ENCODE measurements at regions not wholly inside any gene's neighbourhood (a gene's known extent, or its start where the extent isn't known, plus 50 kb on each side); places are given as distances from the start of the nearest gene placed in this dataset.
"Not testable (repeated sequence)": the region's sequence is repeated elsewhere in the genome, so short reads cannot be mapped to it uniquely, and the experiment has no call there.

- no peak overlapping the region for H2AK5ac ChIP-seq (ENCODE audit: low read length)
- no peak overlapping the region for H2BK5ac ChIP-seq (ENCODE audit: low read length)
- no peaks in the 10 kb centered on the region for H3K27me3 ChIP-seq (ENCODE audit: insufficient read depth, low read length, poor library complexity)
- DNase-seq, result no peak
- no peak overlapping the region for H2BK120ac ChIP-seq (ENCODE audit: low read depth, low read length)
- H3K4ac ChIP-seq (ENCODE audit: low read depth, low read length), result no peak overlapping the region
- no peak overlapping the region for H4K5ac ChIP-seq (ENCODE audit: low read length)
- H3K79me1 ChIP-seq (ENCODE audit: low read length), result no peaks in the 10 kb centered on the region
- no peak overlapping the region for H2BK15ac ChIP-seq (replicated peaks; ENCODE audit: low read depth)
- H3K56ac ChIP-seq (ENCODE audit: low read length), result no peak overlapping the region
- WGBS (ENCODE audit: extremely low coverage, insufficient coverage, low lambda C conversion rate), result no CpG with 5 or more reads among the region's 4 CpGs
- no peak overlapping the region for H3K4me2 ChIP-seq (ENCODE audit: low read length)
- H3K23ac ChIP-seq (ENCODE audit: low read length), result no peak overlapping the region
- no peak overlapping the region for H3K27ac ChIP-seq (ENCODE audit: low read depth, low read length)
- H4K8ac ChIP-seq (ENCODE audit: low read depth, low read length), result no peak overlapping the region
- no peak overlapping the region for H3K9ac ChIP-seq (ENCODE audit: low read length)
- H3K4me1 ChIP-seq (ENCODE audit: control insufficient read depth, low read depth, low read length), result no peaks in the 10 kb centered on the region
- no peaks in the 10 kb centered on the region for H3K36me3 ChIP-seq (ENCODE audit: control insufficient read depth, insufficient read depth, low read length)
- H3K18ac ChIP-seq (ENCODE audit: low read length), result no peak overlapping the region
- no peaks in the 10 kb centered on the region for H3K79me2 ChIP-seq (ENCODE audit: control insufficient read depth, insufficient read depth, low read length)
- H3K4me3 ChIP-seq (ENCODE audit: low read length), result no peak overlapping the region
Measured at GRCh38 chr18:59800897-59801296, 98.9 kb upstream of the PMAIP1 start.

- no peak overlapping the region for H3K4me3 ChIP-seq (ENCODE audit: low read length)
- no peaks in the 10 kb centered on the region for H3K79me2 ChIP-seq (ENCODE audit: control insufficient read depth, insufficient read depth, low read length)
- H2BK15ac ChIP-seq (replicated peaks; ENCODE audit: low read depth), result no peak overlapping the region
- H3K4me2 ChIP-seq (ENCODE audit: low read length), result no peak overlapping the region
- H3K4me1 ChIP-seq (ENCODE audit: control insufficient read depth, low read depth, low read length), result no peaks in the 10 kb centered on the region
- no peaks in the 10 kb centered on the region for H3K36me3 ChIP-seq (ENCODE audit: control insufficient read depth, insufficient read depth, low read length)
- no peak overlapping the region for H2BK5ac ChIP-seq (ENCODE audit: low read length)
- H4K8ac ChIP-seq (ENCODE audit: low read depth, low read length), result no peak overlapping the region
- no peak overlapping the region for H3K18ac ChIP-seq (ENCODE audit: low read length)
- no peak overlapping the region for H3K4ac ChIP-seq (ENCODE audit: low read depth, low read length)
- no CpG with 5 or more reads among the region's 6 CpGs for WGBS (ENCODE audit: extremely low coverage, insufficient coverage, low lambda C conversion rate)
- no peak overlapping the region for H3K9ac ChIP-seq (ENCODE audit: low read length)
- H3K27me3 ChIP-seq (ENCODE audit: insufficient read depth, low read length, poor library complexity), result no peaks in the 10 kb centered on the region
- no peaks in the 10 kb centered on the region for H3K79me1 ChIP-seq (ENCODE audit: low read length)
- H2BK120ac ChIP-seq (ENCODE audit: low read depth, low read length), result no peak overlapping the region
- H3K56ac ChIP-seq (ENCODE audit: low read length), result no peak overlapping the region
- H2AK5ac ChIP-seq (ENCODE audit: low read length), result no peak overlapping the region
- H3K23ac ChIP-seq (ENCODE audit: low read length), result no peak overlapping the region
- H3K27ac ChIP-seq (ENCODE audit: low read depth, low read length), result no peak overlapping the region
- DNase-seq, result no peak
- no peak overlapping the region for H4K5ac ChIP-seq (ENCODE audit: low read length)
Measured at GRCh38 chr18:59799383-59800015, 100.3 kb upstream of the PMAIP1 start.

- WGBS (ENCODE audit: extremely low coverage, insufficient coverage, low lambda C conversion rate), result no CpG with 5 or more reads among the region's 5 CpGs
- H2BK15ac ChIP-seq (replicated peaks; ENCODE audit: low read depth), result no peak overlapping the region
- no peak overlapping the region for H3K27ac ChIP-seq (ENCODE audit: low read depth, low read length)
- H3K4ac ChIP-seq (ENCODE audit: low read depth, low read length), result no peak overlapping the region
- no peaks in the 10 kb centered on the region for H3K79me2 ChIP-seq (ENCODE audit: control insufficient read depth, insufficient read depth, low read length)
- H4K5ac ChIP-seq (ENCODE audit: low read length), result no peak overlapping the region
- no peaks in the 10 kb centered on the region for H3K27me3 ChIP-seq (ENCODE audit: insufficient read depth, low read length, poor library complexity)
- H2AK5ac ChIP-seq (ENCODE audit: low read length), result no peak overlapping the region
- no peak overlapping the region for H4K8ac ChIP-seq (ENCODE audit: low read depth, low read length)
- no peak for DNase-seq
- H2BK120ac ChIP-seq (ENCODE audit: low read depth, low read length), result no peak overlapping the region
- H3K4me3 ChIP-seq (ENCODE audit: low read length), result no peak overlapping the region
- H3K79me1 ChIP-seq (ENCODE audit: low read length), result no peaks in the 10 kb centered on the region
- H3K18ac ChIP-seq (ENCODE audit: low read length), result no peak overlapping the region
- H3K4me2 ChIP-seq (ENCODE audit: low read length), result no peak overlapping the region
- H3K4me1 ChIP-seq (ENCODE audit: control insufficient read depth, low read depth, low read length), result no peaks in the 10 kb centered on the region
- H3K56ac ChIP-seq (ENCODE audit: low read length), result no peak overlapping the region
- no peaks in the 10 kb centered on the region for H3K36me3 ChIP-seq (ENCODE audit: control insufficient read depth, insufficient read depth, low read length)
- no peak overlapping the region for H3K9ac ChIP-seq (ENCODE audit: low read length)
- H3K23ac ChIP-seq (ENCODE audit: low read length), result no peak overlapping the region
- no peak overlapping the region for H2BK5ac ChIP-seq (ENCODE audit: low read length)
Measured at GRCh38 chr18:59795882-59796281, 98.7 kb upstream of the CCBE1 start.

- Histone ChIP-seq H3K23ac (ENCODE audit: low read length) (no peak overlapping the region), H2BK120ac (ENCODE audit: low read depth, low read length) (no peak overlapping the region), H3K9ac (ENCODE audit: low read length) (no peak overlapping the region), H3K4me1 (ENCODE audit: control insufficient read depth, low read depth, low read length) (no peaks in the 10 kb centered on the region), H3K27me3 (ENCODE audit: insufficient read depth, low read length, poor library complexity) (no peaks in the 10 kb centered on the region), H3K79me2 (ENCODE audit: control insufficient read depth, insufficient read depth, low read length) (no peaks in the 10 kb centered on the region), H3K27ac (ENCODE audit: low read depth, low read length) (no peak overlapping the region), H2AK5ac (ENCODE audit: low read length) (no peak overlapping the region), H2BK15ac (replicated peaks; ENCODE audit: low read depth) (no peak overlapping the region), H2BK5ac (ENCODE audit: low read length) (no peak overlapping the region), H3K4me3 (ENCODE audit: low read length) (no peak overlapping the region), H3K4me2 (ENCODE audit: low read length) (no peak overlapping the region), H3K36me3 (ENCODE audit: control insufficient read depth, insufficient read depth, low read length) (no peaks in the 10 kb centered on the region), H3K4ac (ENCODE audit: low read depth, low read length) (no peak overlapping the region), H3K18ac (ENCODE audit: low read length) (no peak overlapping the region), H3K56ac (ENCODE audit: low read length) (no peak overlapping the region), H4K5ac (ENCODE audit: low read length) (no peak overlapping the region), H4K8ac (ENCODE audit: low read depth, low read length) (no peak overlapping the region), H3K79me1 (ENCODE audit: low read length) (no peaks in the 10 kb centered on the region)
- DNase-seq, result no peak
- no CpG with 5 or more reads among the region's 4 CpGs for WGBS (ENCODE audit: extremely low coverage, insufficient coverage, low lambda C conversion rate)
Measured at GRCh38 chr18:59792353-59792752, 95.1 kb upstream of the CCBE1 start.

- not testable (repeated sequence) for H2BK5ac ChIP-seq (ENCODE audit: low read length); H3K27ac ChIP-seq (ENCODE audit: low read depth, low read length); H3K36me3 ChIP-seq (ENCODE audit: control insufficient read depth, insufficient read depth, low read length); H3K56ac ChIP-seq (ENCODE audit: low read length); H2BK15ac ChIP-seq (replicated peaks; ENCODE audit: low read depth); H3K9ac ChIP-seq (ENCODE audit: low read length); H2BK120ac ChIP-seq (ENCODE audit: low read depth, low read length); H2AK5ac ChIP-seq (ENCODE audit: low read length); H4K8ac ChIP-seq (ENCODE audit: low read depth, low read length); H3K4me1 ChIP-seq (ENCODE audit: control insufficient read depth, low read depth, low read length); DNase-seq; H3K4me3 ChIP-seq (ENCODE audit: low read length); H3K79me1 ChIP-seq (ENCODE audit: low read length); H3K79me2 ChIP-seq (ENCODE audit: control insufficient read depth, insufficient read depth, low read length); H3K18ac ChIP-seq (ENCODE audit: low read length); H4K5ac ChIP-seq (ENCODE audit: low read length); H3K4me2 ChIP-seq (ENCODE audit: low read length); H3K4ac ChIP-seq (ENCODE audit: low read depth, low read length); H3K23ac ChIP-seq (ENCODE audit: low read length); H3K27me3 ChIP-seq (ENCODE audit: insufficient read depth, low read length, poor library complexity)
- WGBS (ENCODE audit: extremely low coverage, insufficient coverage, low lambda C conversion rate), result no CpG with 5 or more reads among the region's 36 CpGs
Measured at GRCh38 chr18:59790346-59790936, 93.2 kb upstream of the CCBE1 start.

- H2AK5ac ChIP-seq (ENCODE audit: low read length), result no peak overlapping the region
- no peak overlapping the region for H3K56ac ChIP-seq (ENCODE audit: low read length)
- no peak overlapping the region for H2BK5ac ChIP-seq (ENCODE audit: low read length)
- no peak overlapping the region for H3K4ac ChIP-seq (ENCODE audit: low read depth, low read length)
- H3K79me2 ChIP-seq (ENCODE audit: control insufficient read depth, insufficient read depth, low read length), result no peaks in the 10 kb centered on the region
- H3K23ac ChIP-seq (ENCODE audit: low read length), result no peak overlapping the region
- H4K5ac ChIP-seq (ENCODE audit: low read length), result no peak overlapping the region
- H3K18ac ChIP-seq (ENCODE audit: low read length), result no peak overlapping the region
- no peak overlapping the region for H3K4me3 ChIP-seq (ENCODE audit: low read length)
- no CpG with 5 or more reads among the region's 2 CpGs for WGBS (ENCODE audit: extremely low coverage, insufficient coverage, low lambda C conversion rate)
- no peak overlapping the region for H4K8ac ChIP-seq (ENCODE audit: low read depth, low read length)
- H3K36me3 ChIP-seq (ENCODE audit: control insufficient read depth, insufficient read depth, low read length), result no peaks in the 10 kb centered on the region
- H3K4me1 ChIP-seq (ENCODE audit: control insufficient read depth, low read depth, low read length), result no peaks in the 10 kb centered on the region
- H3K79me1 ChIP-seq (ENCODE audit: low read length), result no peaks in the 10 kb centered on the region
- no peak overlapping the region for H3K9ac ChIP-seq (ENCODE audit: low read length)
- H3K27ac ChIP-seq (ENCODE audit: low read depth, low read length), result no peak overlapping the region
- DNase-seq, result peak; percentile 22
- H2BK15ac ChIP-seq (replicated peaks; ENCODE audit: low read depth), result no peak overlapping the region
- no peaks in the 10 kb centered on the region for H3K27me3 ChIP-seq (ENCODE audit: insufficient read depth, low read length, poor library complexity)
- H2BK120ac ChIP-seq (ENCODE audit: low read depth, low read length), result no peak overlapping the region
- no peak overlapping the region for H3K4me2 ChIP-seq (ENCODE audit: low read length)
Measured at GRCh38 chr18:59788791-59789106, 91.5 kb upstream of the CCBE1 start.

All from mesendoderm (in vitro differentiated cells).